H1 (cell line): ENCODE measurements at regions not wholly inside any gene's neighbourhood (a gene's known extent, or its start where the extent isn't known, plus 50 kb on each side); places are given as distances from the start of the nearest gene placed in this dataset.

Experiments used
- CTCF ChIA-PET: fragments of 300-600 bp; sonication (Branson Sonifier 250); formaldehyde crosslinking; loops from one replicate; lab custom pipeline; 2021; ENCODE audit not compliant: partially characterized antibody; lab: Charles Lee
- POLR2A ChIA-PET: fragments of 300-600 bp; sonication (Branson Sonifier 250); formaldehyde crosslinking; loops from one replicate; lab custom pipeline; 2021; ENCODE audit warnings: inconsistent platforms; ENCODE audit not compliant: partially characterized antibody; lab: Charles Lee
- DNase-seq, 2 experiments: peaks; one replicate each; pipeline versions ENCODE4 v3.0.0 to v3.0.0-alpha.2; 2010 to 2022; ENCODE audit warnings: low spot score in 2 of 2, low read depth in 1 of 2, mixed read lengths in 1 of 2
- FAIRE-seq: peaks from 2 replicates; lab custom pipeline; 2011; peaks lifted over from hg19 to GRCh38; lab: Jason Lieb, UNC
- H2AFZ ChIP-seq: 2 replicates; pipeline ENCODE4 v1.8.1; 2012; ENCODE audit warnings: low read length, inconsistent platforms
- H2AK5ac ChIP-seq: 2 replicates; pipeline ENCODE4 v1.6.1; 2013; ENCODE audit warnings: low read depth, low read length
- H2BK120ac ChIP-seq: replicated peaks from 2 replicates; pipeline ENCODE3; 2013; ENCODE audit warnings: low read depth, low read length, inconsistent platforms
- H2BK12ac ChIP-seq: 2 replicates; pipeline ENCODE4 v1.6.1; 2013; ENCODE audit warnings: low read depth, low read length
- H2BK15ac ChIP-seq: 2 replicates; pipeline ENCODE4 v1.6.1; 2013; ENCODE audit warnings: low read length
- H2BK20ac ChIP-seq: 2 replicates; pipeline ENCODE4 v1.6.1; 2013; ENCODE audit warnings: low read length
- H2BK5ac ChIP-seq: 2 replicates; pipeline ENCODE4 v1.6.1; 2013; ENCODE audit warnings: low read depth, low read length
- H3K14ac ChIP-seq: 2 replicates; pipeline ENCODE4 v1.6.1; 2013; ENCODE audit warnings: inconsistent platforms; ENCODE audit not compliant: insufficient read length
- H3K18ac ChIP-seq: 2 replicates; pipeline ENCODE4 v1.6.1; 2013; ENCODE audit warnings: low read length; ENCODE audit errors: extremely low read depth
- H3K23ac ChIP-seq: 2 replicates; pipeline ENCODE4 v1.6.1; 2013; ENCODE audit warnings: inconsistent platforms; ENCODE audit not compliant: insufficient read length
- H3K23me2 ChIP-seq: 2 replicates; pipeline ENCODE4 v1.6.1; 2013; ENCODE audit warnings: low read depth, low read length
- H3K27ac ChIP-seq: 2 replicates; pipeline ENCODE4 v1.6.1; 2011; ENCODE audit warnings: low read depth, low read length, inconsistent platforms
- H3K27me3 ChIP-seq, 4 experiments: replicated peaks in 1 of 4; 1 replicate in 1 of 4; 2 replicates in 3 of 4; pipeline versions ENCODE4 v1.6.1 to v1.8.1; 2011 to 2013; ENCODE audit warnings: low read length in 3 of 4, mild to moderate bottlenecking in 3 of 4, inconsistent platforms in 2 of 4, mixed read lengths in 2 of 4, moderate library complexity in 1 of 4; ENCODE audit not compliant: control insufficient read depth in 3 of 4, insufficient read depth in 3 of 4; ENCODE audit errors: extremely low read depth in 1 of 4
- H3K36me3 ChIP-seq, 4 experiments: 2 replicates each; pipeline versions ENCODE4 v1.6.1 to v1.8.1; 2011 to 2013; ENCODE audit warnings: mild to moderate bottlenecking in 4 of 4, low read length in 3 of 4, moderate library complexity in 2 of 4, control low read depth in 1 of 4, inconsistent platforms in 1 of 4; ENCODE audit not compliant: insufficient read depth in 4 of 4, control insufficient read depth in 2 of 4
- H3K4ac ChIP-seq: replicated peaks from 2 replicates; pipeline ENCODE3; 2013; ENCODE audit warnings: low read length, low read depth, mixed read lengths, inconsistent platforms; ENCODE audit not compliant: insufficient read length
- H3K4me1 ChIP-seq, 4 experiments: replicated peaks in 1 of 4; 1 replicate in 1 of 4; 2 replicates in 3 of 4; pipeline versions ENCODE4 v1.6.1 to v1.8.1; 2011 to 2013; ENCODE audit warnings: low read length in 3 of 4, inconsistent platforms in 2 of 4, mixed read lengths in 1 of 4; ENCODE audit not compliant: insufficient read depth in 4 of 4, control insufficient read depth in 3 of 4
- H3K4me2 ChIP-seq, 2 experiments: 2 replicates each; pipeline versions ENCODE4 v1.6.1 to v1.8.1; 2011 to 2013; ENCODE audit warnings: low read depth in 2 of 2, low read length in 2 of 2, control low read depth in 1 of 2, inconsistent platforms in 1 of 2, mild to moderate bottlenecking in 1 of 2; ENCODE audit not compliant: insufficient read depth in 1 of 2
- H3K4me3 ChIP-seq, 4 experiments: fragments of 200-600, 300-600 bp in 1 of 4; sonication (generic), shearing (Covaris generic), sonication (Bioruptor Twin) in 1 of 4; 2 replicates each; pipeline versions ENCODE4 v1.5.1 to v1.8.1; 2011 to 2016; ENCODE audit warnings: low read length in 4 of 4, low read depth in 3 of 4, control low read depth in 2 of 4, inconsistent platforms in 2 of 4, mild to moderate bottlenecking in 2 of 4, mixed read lengths in 1 of 4, moderate library complexity in 1 of 4; ENCODE audit not compliant: insufficient read depth in 2 of 4; ENCODE audit errors: extremely low read depth in 1 of 4
- H3K56ac ChIP-seq: replicated peaks from 2 replicates; pipeline ENCODE3; 2013; ENCODE audit warnings: low read depth, mild to moderate bottlenecking, mixed read lengths, low read length, inconsistent platforms; ENCODE audit not compliant: insufficient read length
- H3K79me1 ChIP-seq: 2 replicates; pipeline ENCODE4 v1.6.1; 2013; ENCODE audit warnings: low read depth, low read length, control low read depth
- H3K79me2 ChIP-seq, 2 experiments: 2 replicates each; pipeline versions ENCODE4 v1.6.1 to v1.8.1; 2012 to 2013; ENCODE audit warnings: low read length in 2 of 2, mild to moderate bottlenecking in 2 of 2, inconsistent platforms in 1 of 2; ENCODE audit not compliant: insufficient read depth in 2 of 2, control insufficient read depth in 1 of 2
- H3K9ac ChIP-seq, 4 experiments: replicated peaks in 1 of 4; 1 replicate in 1 of 4; 2 replicates in 3 of 4; pipeline versions ENCODE4 v1.6.1 to v1.8.1; 2011 to 2013; ENCODE audit warnings: low read depth in 3 of 4, low read length in 3 of 4, control low read depth in 2 of 4, mild to moderate bottlenecking in 2 of 4, moderate library complexity in 2 of 4, inconsistent platforms in 1 of 4; ENCODE audit errors: extremely low read depth in 1 of 4
- H3K9me3 ChIP-seq, 2 experiments: 2 replicates each; pipeline versions ENCODE4 v1.6.1 to v1.8.1; 2012 to 2013; ENCODE audit warnings: mild to moderate bottlenecking in 2 of 2, moderate library complexity in 2 of 2, control low read depth in 1 of 2, inconsistent platforms in 1 of 2, low read depth in 1 of 2, low read length in 1 of 2, mixed read lengths in 1 of 2; ENCODE audit not compliant: insufficient read depth in 2 of 2
- H4K20me1 ChIP-seq, 2 experiments: replicated peaks in 1 of 2; 2 replicates each; pipeline versions ENCODE3 to v1.8.1; 2011 to 2013; ENCODE audit warnings: inconsistent platforms in 2 of 2, low read length in 2 of 2, mild to moderate bottlenecking in 1 of 2; ENCODE audit not compliant: insufficient read depth in 2 of 2, control insufficient read depth in 1 of 2
- H4K5ac ChIP-seq: 2 replicates; pipeline ENCODE4 v1.6.1; 2013; ENCODE audit warnings: low read length, low read depth, mixed read lengths, inconsistent platforms; ENCODE audit not compliant: insufficient read length
- H4K8ac ChIP-seq: 2 replicates; pipeline ENCODE4 v1.8.0; 2013; ENCODE audit warnings: mild to moderate bottlenecking, moderate library complexity, low read length, inconsistent platforms; ENCODE audit not compliant: insufficient read depth; ENCODE audit errors: extremely low read depth
- H4K91ac ChIP-seq: replicated peaks from 2 replicates; pipeline ENCODE3; 2013; ENCODE audit warnings: low read length, mixed read lengths, inconsistent platforms; ENCODE audit not compliant: insufficient read length
- GTF2F1 ChIP-seq: IDR thresholded peaks from 2 replicates; pipeline ENCODE4 v1.6.1; 2012; ENCODE audit warnings: low read depth, low read length, improper control_type of control experiment, borderline replicate concordance
- POLR2AphosphoS5 ChIP-seq: IDR thresholded peaks from 2 replicates; pipeline ENCODE4 v1.6.1; 2011; ENCODE audit warnings: low read depth, low read length
- RFX5 ChIP-seq: IDR thresholded peaks from 2 replicates; pipeline ENCODE4 v1.6.1; 2011; ENCODE audit warnings: low read depth, low read length, improper control_type of control experiment, borderline replicate concordance
- WGBS, 2 experiments: shearing (Covaris generic) in 1 of 2; methylation state at CpG; one replicate each; pipeline versions ENCODE4 v1.1.6 to v1.1.7; 2013 to 2015; ENCODE audit warnings: low lambda C conversion rate in 2 of 2, mixed read lengths in 2 of 2, inconsistent platforms in 1 of 2, low coverage in 1 of 2, missing lambda C conversion rate in 1 of 2; ENCODE audit not compliant: insufficient replicate concordance in 2 of 2, insufficient coverage in 1 of 2, insufficient read length in 1 of 2; ENCODE audit errors: extremely low coverage in 1 of 2, missing lambda C conversion rate in 1 of 2; 5-methylcytosine and 5-hydroxymethylcytosine counted together
- TF ChIP-seq, protein P1 (sequence below): IDR thresholded peaks from 2 replicates; pipeline ENCODE4 v1.6.1; 2012; ENCODE audit warnings: inconsistent platforms

DNA sequence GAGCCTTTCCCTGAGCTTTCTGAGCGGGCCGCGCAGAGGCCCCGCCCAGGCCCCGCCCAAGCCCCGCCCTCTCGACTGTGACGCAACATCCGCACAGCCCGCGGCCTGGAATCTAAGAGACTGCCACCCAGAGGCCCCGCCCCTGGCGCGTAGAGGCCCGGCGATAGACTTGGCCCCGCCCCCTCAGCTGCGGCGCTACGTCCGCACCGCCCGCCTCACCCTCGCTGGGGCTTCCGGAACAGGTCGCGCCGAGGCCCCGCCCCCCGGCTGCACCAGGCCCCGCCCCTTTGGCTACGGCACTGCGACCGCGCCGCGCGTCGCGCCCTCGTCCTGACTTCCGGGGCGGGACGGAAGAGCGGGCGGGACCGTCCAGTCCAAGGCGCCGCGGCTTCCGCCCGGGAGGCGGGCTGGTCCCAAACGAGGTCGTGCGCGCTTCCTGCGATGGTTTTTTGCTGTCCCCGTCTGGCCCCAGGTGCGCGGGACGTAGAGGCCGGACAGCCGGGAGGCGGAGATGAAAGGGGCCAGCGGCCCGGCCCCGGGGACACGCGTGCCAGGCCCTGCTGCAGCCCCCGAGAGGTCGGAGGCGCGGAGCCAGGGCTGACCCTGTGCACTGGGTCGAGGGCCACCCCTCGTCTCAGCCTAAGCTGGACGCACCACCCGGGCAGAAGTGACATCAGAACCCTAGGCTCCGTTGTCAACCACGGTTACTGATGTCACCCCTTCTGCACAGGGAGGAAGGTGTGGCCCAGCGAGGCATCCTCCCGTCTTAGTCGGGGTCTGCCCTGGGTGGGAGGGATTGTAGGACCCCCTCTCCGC is 59.0 kb upstream of the WNT7B start:
- H2BK120ac ChIP-seq, result no peak overlapping the region
- peaks cover 0 to 23% (median 11%) of the 10 kb centered on the region in 4 experiments; a peak in 6 of 7 replicates for H3K4me1 ChIP-seq
- no peaks in the 10 kb centered on the region for H3K27me3 ChIP-seq
- 0 out of 2 replicates have a peak overlapping the region, but pooled peaks have one; percentile 31 for H3K27ac ChIP-seq
- ChIA-PET POLR2A (interaction anchor here (1.3 kb wide), 1 partner anchor 22 kb away, joined by 4 read pairs; no protein-coding TSS in a partner anchor), CTCF (interaction anchor here (0.6 to 4.2 kb wide), 19 partner anchors 9 to 318 kb away, joined by 3 to 46 read pairs (median 5); no protein-coding TSS in a partner anchor)
- no peaks in the 10 kb centered on the region for H3K36me3 ChIP-seq
- peak overlapping the region; percentile 72 to 86 (median 79) for H3K4me3 ChIP-seq
- H4K20me1 ChIP-seq, result no peaks in the 10 kb centered on the region
- H4K8ac ChIP-seq, result peak overlapping the region; percentile 73
- peak overlapping the region; percentile 49 to 76 (median 62) for H3K9ac ChIP-seq
- no peak overlapping the region for H2BK15ac ChIP-seq
- H3K9me3 ChIP-seq, result no peaks in the 10 kb centered on the region
- H3K23ac ChIP-seq, result no peak overlapping the region
- peak; percentile 97 to 100 for DNase-seq
- H3K79me2 ChIP-seq, result no peaks in the 10 kb centered on the region
- H3K4ac ChIP-seq, result no peak overlapping the region
- H2AK5ac ChIP-seq, result no peak overlapping the region
- no peaks in the 10 kb centered on the region for H3K79me1 ChIP-seq
- no peak overlapping the region for H3K18ac ChIP-seq
- peak overlapping the region; percentile 52; the same call in 1 of the 2 replicates for H2BK5ac ChIP-seq
- peak overlapping the region; percentile 82 to 99 for H3K4me2 ChIP-seq
- H3K14ac ChIP-seq, result no peak overlapping the region
- no peak overlapping the region for H3K56ac ChIP-seq
- H2AFZ ChIP-seq, result no peak overlapping the region; the same call in 1 of the 2 replicates
- peaks cover 5% of the 10 kb centered on the region for H3K23me2 ChIP-seq
- H2BK12ac ChIP-seq, result no peak overlapping the region
- H4K5ac ChIP-seq, result no peak overlapping the region
- 2% methylated on average over 30 of the region's 84 CpGs; no CpG with 5 or more reads in 1 of the 2 experiments for WGBS, 2 experiments
- H4K91ac ChIP-seq, result no peak overlapping the region
- H2BK20ac ChIP-seq, result no peak overlapping the region
- FAIRE-seq, result no peak
- TF ChIP-seq POLR2AphosphoS5, result peak; percentile 56; the same call in 1 of the 2 replicates
- TF ChIP-seq, protein P1, sequence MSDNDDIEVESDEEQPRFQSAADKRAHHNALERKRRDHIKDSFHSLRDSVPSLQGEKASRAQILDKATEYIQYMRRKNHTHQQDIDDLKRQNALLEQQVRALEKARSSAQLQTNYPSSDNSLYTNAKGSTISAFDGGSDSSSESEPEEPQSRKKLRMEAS, result no peak
- TF ChIP-seq RFX5, result no peak
- TF ChIP-seq GTF2F1, result no peak
